DMS 273 treated with DMSO at 0.1 percent for 48 hours (cell line): ENCODE measurements at regions not wholly inside any gene's neighbourhood (a gene's known extent, or its start where the extent isn't known, plus 50 kb on each side); places are given as distances from the start of the nearest gene placed in this dataset.

Experiments
- DNase-seq: peaks from one replicate; lab custom pipeline; 2025; lab: John Stamatoyannopoulos, UW

GRCh38 chr1:227449741-227450441 lies 113.5 kb upstream of the ZNF678 start:
- DNase-seq = no peak

GRCh38 chr1:227449051-227449450 lies 114.3 kb upstream of the ZNF678 start:
- DNase-seq = no peak

GRCh38 chr1:227447531-227447990 lies 115.8 kb upstream of the ZNF678 start:
- no peak for DNase-seq

- no peak for DNase-seq
Observed at GRCh38 chr1:227445746-227446145, 117.6 kb upstream of the ZNF678 start.

GRCh38 chr1:227445092-227445674 lies 118.2 kb upstream of the ZNF678 start:
- DNase-seq = no peak

- DNase-seq = no peak
Observed at GRCh38 chr1:227440182-227440581, 121.9 kb upstream of the CDC42BPA start.

- peak; percentile 37 for DNase-seq
Observed at GRCh38 chr1:227437495-227438008, 119.3 kb upstream of the CDC42BPA start.

- no peak for DNase-seq
Observed at GRCh38 chr1:227434808-227435444, 116.6 kb upstream of the CDC42BPA start.

- DNase-seq = no peak
Observed at GRCh38 chr1:227433663-227434341, 115.5 kb upstream of the CDC42BPA start.

- DNase-seq = no peak
Observed at GRCh38 chr1:227432981-227433380, 114.7 kb upstream of the CDC42BPA start.

- no peak for DNase-seq
Observed at GRCh38 chr1:227432181-227432535, 113.9 kb upstream of the CDC42BPA start.

GRCh38 chr1:227429447-227430359 lies 111.4 kb upstream of the CDC42BPA start:
- DNase-seq = no peak

GRCh38 chr1:227428803-227429202 lies 110.5 kb upstream of the CDC42BPA start:
- no peak for DNase-seq

- no peak for DNase-seq
Observed at GRCh38 chr1:227427411-227427810, 109.1 kb upstream of the CDC42BPA start.

- DNase-seq = no peak
Observed at GRCh38 chr1:227424953-227425352, 106.7 kb upstream of the CDC42BPA start.

- no peak for DNase-seq
Observed at GRCh38 chr1:227424159-227424680, 105.9 kb upstream of the CDC42BPA start.

- no peak for DNase-seq
Observed at GRCh38 chr1:227422581-227422980, 104.3 kb upstream of the CDC42BPA start.

GRCh38 chr1:227420147-227420546 lies 101.9 kb upstream of the CDC42BPA start:
- DNase-seq = no peak

- no peak for DNase-seq
Observed at GRCh38 chr1:227417756-227418480, 99.6 kb upstream of the CDC42BPA start.

GRCh38 chr1:227416156-227416830 lies 98.0 kb upstream of the CDC42BPA start:
- no peak for DNase-seq
